CD4-positive, CD25-positive, alpha-beta regulatory T cell (primary cell): ENCODE measurements at regions not wholly inside any gene's neighbourhood (a gene's known extent, or its start where the extent isn't known, plus 50 kb on each side); places are given as distances from the start of the nearest gene placed in this dataset.
A peak's percentile ranks its signal among the peaks of the same experiment; 100 is the strongest.
"Not testable (repeated sequence)": the region's sequence is repeated elsewhere in the genome, so short reads cannot be mapped to it uniquely, and the experiment has no call there.

Experiments
- ATAC-seq, 2 donors: fragments of 150-1000 bp; cut with Tn5 transposase; one replicate each; pipeline ENCODE4 v1.10.0; 2021; ENCODE audit warnings: low read depth in 2 of 2, moderate number of reproducible peaks in 2 of 2, moderate library complexity in 1 of 2
- DNase-seq, 3 donors: peaks; one replicate each; pipeline versions ENCODE4 v3.0.0 to v3.0.0-alpha.2; 2012 to 2022; ENCODE audit warnings: mixed read lengths in 1 of 3
- H3K27ac ChIP-seq: one replicate; pipeline ENCODE4 v1.7.0; 2013; ENCODE audit warnings: mild to moderate bottlenecking, low read length; ENCODE audit not compliant: insufficient read depth, poor library complexity, severe bottlenecking
- H3K27me3 ChIP-seq: one replicate; pipeline ENCODE4 v1.7.0; 2013; ENCODE audit warnings: low read length; ENCODE audit not compliant: control insufficient read depth, insufficient read depth
- H3K36me3 ChIP-seq: one replicate; pipeline ENCODE4 v1.7.0; 2013; ENCODE audit warnings: mild to moderate bottlenecking, low read length, moderate library complexity; ENCODE audit not compliant: control insufficient read depth, insufficient read depth
- H3K4me1 ChIP-seq: 2 replicates; pipeline ENCODE4 v1.7.0; 2013; ENCODE audit warnings: mild to moderate bottlenecking, low read length; ENCODE audit not compliant: insufficient read depth, control insufficient read depth, poor library complexity, severe bottlenecking
- H3K4me3 ChIP-seq: one replicate; pipeline ENCODE4 v1.7.0; 2013; ENCODE audit warnings: low read depth, mild to moderate bottlenecking, low read length, moderate library complexity
- H3K9me3 ChIP-seq, 2 experiments: 1 replicate in 1 of 2; 2 replicates in 1 of 2; pipeline ENCODE4 v1.7.0; 2013; ENCODE audit warnings: low read length in 2 of 2, mild to moderate bottlenecking in 1 of 2, moderate library complexity in 1 of 2; ENCODE audit not compliant: control insufficient read depth in 2 of 2
- H3K27ac Mint-ChIP-seq, 3 donors: one replicate each; pipeline ENCODE4 v1.8.0; 2020 to 2022; ENCODE audit warnings: mild to moderate bottlenecking in 3 of 3, mixed read lengths in 3 of 3, moderate library complexity in 2 of 3
- H3K27me3 Mint-ChIP-seq: one replicate; pipeline ENCODE4 v1.8.0; 2022; ENCODE audit warnings: mild to moderate bottlenecking, mixed read lengths
- H3K36me3 Mint-ChIP-seq: one replicate; pipeline ENCODE4 v1.8.0; 2020; ENCODE audit warnings: mixed read lengths
- H3K4me1 Mint-ChIP-seq, 4 donors: one replicate each; pipeline ENCODE4 v1.8.0; 2020 to 2022; ENCODE audit warnings: mixed read lengths in 4 of 4, mild to moderate bottlenecking in 1 of 4
- H3K4me3 Mint-ChIP-seq, 4 donors: one replicate each; pipeline ENCODE4 v1.8.0; 2020 to 2022; ENCODE audit warnings: mild to moderate bottlenecking in 4 of 4, mixed read lengths in 4 of 4, moderate library complexity in 3 of 4
- H3K9me3 Mint-ChIP-seq, 7 donors: one replicate each; pipeline ENCODE4 v1.8.0; 2020 to 2022; ENCODE audit warnings: mixed read lengths in 7 of 7, mild to moderate bottlenecking in 3 of 7, moderate library complexity in 2 of 7

DNA sequence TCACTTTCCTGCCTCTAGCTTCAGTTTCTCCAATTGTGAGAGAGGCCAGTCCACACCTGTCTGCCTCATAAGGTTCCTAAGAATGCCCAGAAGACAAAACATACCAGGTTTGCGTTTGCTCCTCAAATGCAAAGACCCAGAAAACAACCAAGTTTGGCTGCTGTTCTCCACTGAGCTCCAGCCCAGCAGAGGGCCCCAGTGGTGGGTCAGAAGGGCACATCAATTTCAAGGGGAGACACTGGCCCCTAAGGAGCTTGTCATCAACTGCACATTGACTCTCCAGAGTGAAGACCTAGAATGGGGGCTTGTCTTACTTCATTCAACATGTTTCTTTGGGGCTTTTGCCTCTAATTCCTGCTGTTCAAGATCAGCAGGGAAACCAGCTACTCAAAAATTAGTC is 127.9 kb upstream of the SLC6A11 start:
- no peaks in the 10 kb centered on the region for H3K36me3 ChIP-seq
- H3K27me3 ChIP-seq = no peaks in the 10 kb centered on the region
- no peak overlapping the region for H3K27ac ChIP-seq
- Mint-ChIP-seq H3K4me1 (no peaks in the 10 kb centered on the region), H3K36me3 (no peaks in the 10 kb centered on the region), H3K27me3 (peaks cover 20% of the 10 kb centered on the region), H3K4me3 (no peak overlapping the region), H3K9me3 (no peaks in the 10 kb centered on the region), H3K27ac (no peak overlapping the region)
- H3K4me3 ChIP-seq = no peak overlapping the region
- no peaks in the 10 kb centered on the region for H3K9me3 ChIP-seq
- DNase-seq = no peak
- H3K4me1 ChIP-seq = no peaks in the 10 kb centered on the region
- no peak for ATAC-seq

DNA sequence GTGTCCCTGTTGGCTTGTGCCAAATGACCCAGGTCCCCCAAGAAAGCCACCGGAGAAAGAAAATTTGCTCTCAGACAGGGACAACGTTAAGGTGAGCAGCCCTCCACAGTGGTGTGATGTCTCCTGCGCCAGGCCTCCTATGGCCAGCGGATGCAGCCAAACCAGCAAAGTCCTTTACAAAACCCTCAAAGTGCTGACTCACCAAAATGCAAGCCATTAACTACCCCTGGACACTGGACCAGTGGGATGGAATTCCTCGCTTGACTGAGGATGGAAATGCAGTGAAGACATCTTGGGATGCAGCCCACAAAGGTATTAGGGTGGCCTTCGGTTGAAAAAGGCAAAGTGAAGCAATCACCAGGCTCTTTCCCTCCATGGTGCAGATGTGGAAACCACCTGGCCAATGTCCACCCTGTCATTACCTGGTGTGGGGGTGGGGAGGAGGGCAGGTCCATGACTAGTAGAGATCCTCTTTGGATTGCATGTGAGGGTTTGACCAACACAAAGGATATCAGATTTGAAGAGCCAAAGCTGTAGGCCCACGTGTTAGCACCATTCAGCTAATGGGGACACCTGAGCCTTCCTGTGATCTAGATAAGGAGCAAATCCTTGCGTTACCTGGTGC is 127.4 kb upstream of the SLC6A11 start:
- H3K36me3 Mint-ChIP-seq = no peaks in the 10 kb centered on the region
- H3K27ac Mint-ChIP-seq = no peak overlapping the region
- no peaks in the 10 kb centered on the region for H3K4me1 ChIP-seq
- no peak overlapping the region for H3K27ac ChIP-seq
- no peak overlapping the region for H3K4me3 Mint-ChIP-seq
- DNase-seq = no peak
- peaks cover 24% of the 10 kb centered on the region for H3K27me3 Mint-ChIP-seq
- H3K9me3 ChIP-seq = no peaks in the 10 kb centered on the region
- H3K4me1 Mint-ChIP-seq = no peaks in the 10 kb centered on the region
- H3K4me3 ChIP-seq = no peak overlapping the region
- H3K9me3 Mint-ChIP-seq = no peaks in the 10 kb centered on the region
- H3K27me3 ChIP-seq = no peaks in the 10 kb centered on the region
- no peak for ATAC-seq
- H3K36me3 ChIP-seq = no peaks in the 10 kb centered on the region

- no peak for ATAC-seq
- Mint-ChIP-seq H3K27ac (no peak overlapping the region), H3K27me3 (peaks cover 25% of the 10 kb centered on the region)
Measured at GRCh38 chr3:10692039-10692622, 123.9 kb upstream of the SLC6A11 start.

GRCh38 chr3:10693457-10693856 is 122.6 kb upstream of the SLC6A11 start:
- Mint-ChIP-seq H3K27ac (no peak overlapping the region), H3K36me3 (peaks cover 3% of the 10 kb centered on the region), H3K9me3 (no peaks in the 10 kb centered on the region), H3K4me3 (no peak overlapping the region), H3K4me1 (no peaks in the 10 kb centered on the region), H3K27me3 (peaks cover 30% of the 10 kb centered on the region)
- Histone ChIP-seq H3K9me3 (no peaks in the 10 kb centered on the region), H3K36me3 (no peaks in the 10 kb centered on the region), H3K4me3 (no peak overlapping the region), H3K27me3 (peaks cover 4% of the 10 kb centered on the region), H3K4me1 (no peaks in the 10 kb centered on the region), H3K27ac (no peak overlapping the region)
- no peak for ATAC-seq
- DNase-seq = peak in 1 of 3 donors; percentile 17

More at GRCh38 chr3:10692039-10692622, 123.9 kb upstream of the SLC6A11 start:
- H3K27ac ChIP-seq = no peak overlapping the region
- no peak overlapping the region for H3K4me3 ChIP-seq
- Mint-ChIP-seq H3K4me3 (no peak overlapping the region), H3K36me3 (peaks cover 3% of the 10 kb centered on the region), H3K9me3 (no peaks in the 10 kb centered on the region), H3K4me1 (no peaks in the 10 kb centered on the region)
- peaks cover 4% of the 10 kb centered on the region for H3K27me3 ChIP-seq
- H3K36me3 ChIP-seq = no peaks in the 10 kb centered on the region
- DNase-seq = no peak
- no peaks in the 10 kb centered on the region for H3K4me1 ChIP-seq
- H3K9me3 ChIP-seq = no peaks in the 10 kb centered on the region

GRCh38 chr3:10694179-10694578 is 121.8 kb upstream of the SLC6A11 start:
- no peaks in the 10 kb centered on the region for H3K4me1 Mint-ChIP-seq
- peaks cover 3% of the 10 kb centered on the region for H3K36me3 Mint-ChIP-seq
- no peak overlapping the region for H3K27ac Mint-ChIP-seq
- Histone ChIP-seq H3K27ac (no peak overlapping the region), H3K4me1 (no peaks in the 10 kb centered on the region), H3K9me3 (no peaks in the 10 kb centered on the region), H3K36me3 (no peaks in the 10 kb centered on the region), H3K27me3 (peaks cover 8% of the 10 kb centered on the region), H3K4me3 (no peak overlapping the region)
- H3K27me3 Mint-ChIP-seq = peaks cover 29% of the 10 kb centered on the region
- H3K4me3 Mint-ChIP-seq = no peak overlapping the region
- no peak for DNase-seq
- no peaks in the 10 kb centered on the region for H3K9me3 Mint-ChIP-seq
- ATAC-seq = no peak

- H3K27me3 ChIP-seq = peaks cover 10% of the 10 kb centered on the region
- ATAC-seq, H3K4me3 Mint-ChIP-seq, H3K36me3 Mint-ChIP-seq, DNase-seq, H3K4me1 ChIP-seq, H3K27ac ChIP-seq, H3K9me3 Mint-ChIP-seq, H3K4me1 Mint-ChIP-seq, H3K9me3 ChIP-seq, H3K4me3 ChIP-seq, H3K36me3 ChIP-seq: not testable (repeated sequence)
- H3K27ac Mint-ChIP-seq = peak overlapping the region in 1 of 3 donors; percentile 50
- peaks cover 25% of the 10 kb centered on the region for H3K27me3 Mint-ChIP-seq
Measured at GRCh38 chr3:10695186-10695585, 120.8 kb upstream of the SLC6A11 start.

DNA sequence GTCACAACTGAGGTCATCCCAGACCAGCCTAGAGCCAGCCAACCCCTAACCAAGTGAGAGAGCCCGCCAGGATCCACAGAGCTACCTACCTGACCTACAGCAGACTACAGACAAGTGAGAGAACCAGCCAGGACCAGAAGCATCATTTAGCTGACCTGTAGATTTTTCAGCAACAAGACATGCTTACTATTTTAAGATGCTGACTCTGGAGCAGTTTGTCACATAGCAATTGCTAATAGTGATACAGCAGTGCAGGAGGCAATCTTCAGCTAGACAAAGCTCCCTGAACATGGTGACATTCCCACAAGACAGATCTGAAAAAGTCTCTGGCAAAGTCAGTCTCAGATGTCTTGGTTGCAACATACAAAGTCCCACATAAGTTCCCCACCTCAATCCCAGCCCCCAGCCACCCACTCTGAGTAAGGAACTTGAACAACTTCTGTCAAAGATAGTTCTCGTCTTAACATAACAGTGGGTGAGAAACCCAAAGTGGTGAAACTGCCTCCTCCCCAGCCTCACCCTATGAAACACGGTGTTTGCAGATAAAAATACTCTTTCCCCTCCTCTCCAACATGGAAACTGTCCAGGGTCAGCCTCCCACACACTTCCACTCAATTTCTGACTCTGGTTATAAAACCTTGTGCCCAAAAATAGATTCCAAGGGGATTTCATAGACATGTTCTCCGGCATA is 120.3 kb upstream of the SLC6A11 start:
- H3K36me3 ChIP-seq = no peaks in the 10 kb centered on the region
- H3K4me1 ChIP-seq = no peaks in the 10 kb centered on the region
- DNase-seq (no peak), ATAC-seq (no peak)
- H3K27ac Mint-ChIP-seq = no peak overlapping the region
- H3K9me3 Mint-ChIP-seq = no peaks in the 10 kb centered on the region
- H3K4me3 ChIP-seq = no peak overlapping the region
- no peaks in the 10 kb centered on the region for H3K4me1 Mint-ChIP-seq
- no peak overlapping the region for H3K27ac ChIP-seq
- H3K27me3 Mint-ChIP-seq = peaks cover 21% of the 10 kb centered on the region
- H3K9me3 ChIP-seq = no peaks in the 10 kb centered on the region
- H3K36me3 Mint-ChIP-seq = peaks cover 3% of the 10 kb centered on the region
- no peak overlapping the region for H3K4me3 Mint-ChIP-seq
- peaks cover 16% of the 10 kb centered on the region for H3K27me3 ChIP-seq

GRCh38 chr3:10697918-10698317 is 118.1 kb upstream of the SLC6A11 start:
- no peaks in the 10 kb centered on the region for H3K9me3 ChIP-seq
- no peak overlapping the region for H3K4me3 ChIP-seq
- peaks cover 0 to 2% (median 0%) of the 10 kb centered on the region in 4 donors for H3K4me1 Mint-ChIP-seq
- no peaks in the 10 kb centered on the region for H3K9me3 Mint-ChIP-seq
- peaks cover 27% of the 10 kb centered on the region for H3K27me3 ChIP-seq
- H3K4me3 Mint-ChIP-seq = no peak overlapping the region
- peaks cover 21% of the 10 kb centered on the region for H3K27me3 Mint-ChIP-seq
- no peak overlapping the region for H3K27ac ChIP-seq
- ATAC-seq (no peak), DNase-seq (no peak)
- H3K36me3 ChIP-seq = no peaks in the 10 kb centered on the region
- no peaks in the 10 kb centered on the region for H3K4me1 ChIP-seq
- no peak overlapping the region for H3K27ac Mint-ChIP-seq
- H3K36me3 Mint-ChIP-seq = peaks cover 3% of the 10 kb centered on the region
